HG03460 (cell line): ENCODE measurements at regions not wholly inside any gene's neighbourhood (a gene's known extent, or its start where the extent isn't known, plus 50 kb on each side); places are given as distances from the start of the nearest gene placed in this dataset.
"Not testable (repeated sequence)": the region's sequence is repeated elsewhere in the genome, so short reads cannot be mapped to it uniquely, and the experiment has no call there.

Experiments used
- ATAC-seq: cut with Tn5 transposase; IDR thresholded peaks from one replicate; pipeline ENCODE4 v1.9.1; 2021; ENCODE audit not compliant: unreplicated experiment

- no peak for ATAC-seq
Observed at GRCh38 chr6:20263059-20263458, 50.8 kb upstream of the MBOAT1 start.

DNA sequence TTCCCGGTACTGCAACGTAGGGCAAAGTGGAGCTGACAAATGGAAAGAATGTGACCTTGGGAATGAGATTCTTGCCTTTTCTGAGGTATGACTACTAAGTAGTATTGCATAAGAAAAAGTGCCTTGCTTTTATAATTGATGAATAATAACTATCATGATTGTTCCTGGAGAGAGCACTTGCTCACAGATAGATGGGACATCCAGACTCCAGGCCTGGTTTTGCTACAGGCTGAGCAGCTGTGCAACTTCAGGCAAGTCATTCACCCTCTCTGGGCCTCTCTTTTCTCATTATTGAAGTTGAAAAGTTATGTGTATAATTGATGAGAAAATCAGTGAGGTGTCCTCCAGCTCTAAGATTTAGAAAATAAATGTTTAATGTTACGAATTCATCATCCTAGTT, 53.6 kb upstream of the MBOAT1 start:
- ATAC-seq = no peak

DNA sequence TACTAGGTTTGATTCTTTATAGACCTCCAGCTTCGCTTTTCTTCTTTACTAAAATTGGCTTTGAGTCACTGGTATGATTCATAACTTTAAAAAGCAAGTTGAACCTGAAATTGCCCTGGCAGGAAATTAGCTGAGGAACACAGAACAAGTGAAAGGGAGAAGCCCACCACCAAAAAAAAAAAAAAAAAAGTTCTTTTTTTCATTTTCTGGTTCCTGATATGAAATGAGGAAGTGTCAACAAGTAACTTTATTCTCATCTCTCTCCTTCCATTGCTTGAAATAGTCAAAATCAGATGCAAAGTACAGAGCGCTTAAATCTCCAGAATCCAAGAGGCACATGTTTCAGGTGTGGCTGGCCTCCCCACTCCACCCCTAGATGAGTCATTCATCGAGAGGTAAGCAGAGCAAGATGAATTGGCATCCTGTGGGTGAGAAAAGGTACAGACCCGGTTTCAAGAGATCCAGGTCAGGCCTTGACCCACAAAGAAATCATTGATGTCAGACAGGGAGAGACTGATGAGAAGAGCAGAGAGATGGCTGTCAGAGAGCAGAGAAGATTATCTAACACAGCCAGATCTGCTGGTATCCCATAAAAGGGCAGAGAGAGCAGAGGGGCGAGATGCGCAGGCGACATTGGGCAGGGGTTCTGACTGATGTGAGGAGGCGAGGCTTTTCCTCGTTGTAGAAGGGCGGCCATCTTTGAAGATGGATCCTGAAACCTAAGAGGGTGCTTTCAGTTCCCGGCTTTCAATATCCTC, 54.8 kb upstream of the MBOAT1 start:
- ATAC-seq = no peak

GRCh38 chr6:20269181-20269580, 56.9 kb upstream of the MBOAT1 start:
- ATAC-seq = no peak

DNA sequence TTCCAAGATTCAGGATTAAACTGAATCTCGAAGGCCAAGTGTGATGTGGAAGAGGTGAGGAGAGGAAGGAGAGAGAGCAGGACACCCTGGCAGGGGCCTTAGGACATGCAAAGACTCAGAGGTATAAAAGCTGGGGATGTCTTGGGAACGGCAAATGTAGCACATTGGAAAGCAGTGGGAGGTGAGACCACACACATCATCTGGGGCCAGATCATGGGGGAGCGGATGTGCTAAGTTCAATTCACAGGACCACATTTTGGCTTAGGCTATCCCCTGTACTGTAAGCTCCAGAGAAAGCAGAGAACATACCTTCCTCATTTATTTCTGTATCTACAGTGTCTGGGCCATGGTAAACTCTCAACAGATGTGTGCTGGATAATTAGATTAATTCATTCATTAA, 59.5 kb upstream of the MBOAT1 start:
- no peak for ATAC-seq

- no peak for ATAC-seq
Observed at GRCh38 chr6:20274137-20274536, 61.9 kb upstream of the MBOAT1 start.

- not testable (repeated sequence) for ATAC-seq
Observed at GRCh38 chr6:20275837-20276236, 63.6 kb upstream of the MBOAT1 start.

- not testable (repeated sequence) for ATAC-seq
Observed at GRCh38 chr6:20277724-20278123, 65.5 kb upstream of the MBOAT1 start.

DNA sequence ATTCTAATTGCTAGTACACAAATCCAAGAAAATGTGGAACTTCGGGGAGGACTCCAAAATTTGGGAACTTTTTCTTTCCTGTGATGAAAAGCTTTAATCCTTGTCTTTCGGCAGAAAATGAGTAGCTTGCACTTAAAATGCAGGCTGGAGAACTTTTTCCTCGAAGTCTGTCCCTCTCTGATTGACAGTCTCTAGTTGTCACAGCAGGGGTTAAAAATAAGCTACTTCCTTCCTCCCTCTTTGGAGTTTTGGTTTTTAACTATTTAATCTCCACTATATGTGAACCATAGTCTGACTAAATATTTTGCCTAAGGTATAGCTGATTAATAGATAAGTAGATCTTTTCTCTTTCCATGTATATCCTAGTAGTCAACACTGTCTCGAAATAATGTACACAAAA, 66.8 kb upstream of the MBOAT1 start:
- ATAC-seq = no peak

DNA sequence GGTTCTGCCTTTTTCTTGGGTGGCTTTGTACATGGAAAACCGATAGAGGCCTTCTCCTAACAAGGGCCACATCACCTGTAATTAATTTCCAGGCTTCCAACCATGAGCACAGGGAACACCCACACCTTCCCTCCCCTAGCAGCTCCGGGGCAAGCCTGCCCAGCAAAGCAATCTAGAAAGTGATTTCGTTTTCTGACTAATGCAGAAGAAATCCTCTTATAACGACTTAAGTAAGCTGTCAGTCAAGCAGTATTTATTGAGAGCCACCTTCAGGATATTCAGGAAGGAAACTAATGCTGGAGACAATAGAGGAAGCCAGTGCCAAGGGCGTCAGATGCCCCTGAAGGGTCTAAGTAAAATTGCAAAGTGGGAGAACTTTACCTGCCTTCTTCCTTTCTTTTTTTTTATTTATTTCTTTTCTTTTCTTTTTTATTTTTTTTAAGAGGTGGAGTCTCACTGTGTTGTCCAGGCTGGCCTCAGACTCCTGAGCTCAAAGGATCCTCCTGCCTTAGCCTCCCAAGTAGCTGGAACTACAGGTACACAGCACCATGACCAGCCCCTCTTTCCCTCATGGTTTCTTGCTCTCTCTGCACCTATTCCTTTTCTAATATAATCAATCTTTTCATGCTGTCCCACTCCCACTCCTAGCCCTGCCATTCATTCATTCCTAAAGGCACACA, 67.5 kb upstream of the MBOAT1 start:
- ATAC-seq = no peak

DNA sequence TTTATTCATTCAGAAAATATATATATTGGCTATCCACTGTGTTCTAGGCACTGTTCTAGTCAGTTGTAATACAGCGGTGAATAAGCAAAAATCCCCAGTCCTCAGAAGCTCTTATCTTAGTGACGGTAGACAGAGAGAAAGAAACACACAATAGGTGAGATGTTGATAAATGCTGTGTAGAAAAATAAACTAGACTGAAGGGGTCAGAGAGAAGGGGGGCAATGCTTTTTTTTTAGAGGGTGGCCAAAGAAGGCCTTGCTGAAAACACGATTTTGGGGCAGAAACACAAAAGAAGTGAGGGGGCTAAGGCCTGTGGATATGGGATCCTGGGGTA, 68.0 kb upstream of the MBOAT1 start:
- no peak for ATAC-seq

GRCh38 chr6:20284672-20285071, 72.4 kb upstream of the MBOAT1 start:
- ATAC-seq = no peak

DNA sequence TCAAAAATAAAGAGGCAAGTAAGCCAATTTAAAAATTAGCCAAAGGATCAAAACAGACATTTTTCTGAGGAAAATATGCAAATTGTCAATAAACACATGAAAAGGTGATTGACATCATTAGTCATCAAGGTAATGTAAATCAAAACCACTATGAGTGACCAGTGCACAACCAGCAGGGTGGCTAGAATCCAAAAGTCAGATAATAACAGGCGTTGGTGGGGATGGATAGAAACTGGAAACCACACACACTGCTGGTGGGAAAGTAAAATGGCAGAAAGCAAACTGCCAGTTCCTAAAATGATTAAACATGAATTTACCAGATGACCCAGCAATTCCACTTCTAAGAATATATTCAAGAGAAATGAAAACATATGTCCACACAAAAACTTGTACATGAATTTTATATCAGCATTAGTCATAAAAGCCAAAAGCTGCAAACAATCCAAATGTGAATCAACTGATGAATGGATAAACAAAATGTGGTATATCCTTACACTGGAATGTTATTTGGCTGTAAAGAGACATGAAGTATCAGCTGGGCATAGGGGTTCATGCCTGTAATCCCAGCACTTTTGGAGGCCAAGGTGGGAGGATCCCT, 74.8 kb upstream of the MBOAT1 start:
- ATAC-seq = no peak

GRCh38 chr6:20291764-20292580, 79.7 kb upstream of the MBOAT1 start:
- ATAC-seq = peak; percentile 94

DNA sequence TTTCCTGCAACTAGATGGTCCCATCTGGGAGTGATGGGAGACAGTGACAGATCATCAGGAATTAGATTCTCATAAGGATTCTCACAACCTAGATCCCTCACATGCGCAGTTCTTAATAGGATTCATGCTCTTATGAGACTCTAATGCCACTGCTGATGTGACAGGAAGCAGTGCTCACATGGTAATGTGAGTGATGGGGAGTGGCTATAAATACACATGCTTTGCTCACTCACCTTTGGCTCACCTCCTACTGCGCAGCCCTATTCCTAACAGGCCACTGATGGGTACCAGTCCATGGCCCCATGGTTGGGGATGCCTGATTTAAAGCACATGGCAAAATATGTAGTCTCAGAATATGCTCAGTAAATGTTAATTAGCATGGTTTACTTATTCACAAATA, 80.6 kb upstream of the MBOAT1 start:
- no peak for ATAC-seq

DNA sequence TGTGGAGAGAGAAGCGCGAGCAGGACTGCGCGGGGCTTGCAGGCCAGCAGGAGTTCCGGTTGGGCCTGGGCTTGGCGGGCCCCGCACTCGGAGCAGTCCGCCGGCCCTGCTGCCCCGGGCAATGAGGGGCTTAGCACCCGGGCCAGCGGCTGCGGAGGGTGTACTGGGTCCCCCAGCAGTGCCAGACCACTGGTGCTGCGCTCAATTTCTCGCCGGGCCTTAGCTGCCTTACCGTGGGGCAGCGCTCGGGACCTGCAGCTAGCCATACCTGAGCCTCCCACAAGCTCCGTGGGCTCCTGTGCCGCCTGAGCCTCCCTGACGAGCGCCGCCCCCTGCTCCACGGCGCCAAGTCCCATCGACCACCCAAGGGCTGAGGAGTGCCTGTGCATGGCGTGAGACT, 89.0 kb upstream of the MBOAT1 start:
- ATAC-seq = no peak

GRCh38 chr6:20302168-20302567, 89.9 kb upstream of the MBOAT1 start:
- ATAC-seq = no peak

- no peak for ATAC-seq
Observed at GRCh38 chr6:20302702-20303251, 90.5 kb upstream of the MBOAT1 start.

DNA sequence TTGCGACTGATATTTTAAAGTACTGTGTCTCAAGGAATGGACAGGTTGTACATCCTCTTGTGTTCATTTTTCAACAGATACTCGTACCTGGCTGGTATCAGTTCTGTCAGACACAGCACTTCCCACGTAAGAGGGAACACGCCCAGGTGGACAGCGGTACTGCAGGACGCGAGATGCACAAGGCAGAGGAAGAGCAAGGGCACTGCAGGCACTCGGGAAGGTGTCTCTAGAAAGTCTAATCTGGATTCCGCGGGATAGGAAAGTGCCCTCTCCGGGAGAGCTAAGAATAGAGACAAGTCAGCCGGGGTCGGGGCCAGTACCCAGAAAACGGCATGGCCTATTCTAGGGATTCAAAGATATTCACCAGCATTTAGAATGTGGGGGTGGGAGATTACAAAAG, 94.2 kb upstream of the MBOAT1 start:
- no peak for ATAC-seq

DNA sequence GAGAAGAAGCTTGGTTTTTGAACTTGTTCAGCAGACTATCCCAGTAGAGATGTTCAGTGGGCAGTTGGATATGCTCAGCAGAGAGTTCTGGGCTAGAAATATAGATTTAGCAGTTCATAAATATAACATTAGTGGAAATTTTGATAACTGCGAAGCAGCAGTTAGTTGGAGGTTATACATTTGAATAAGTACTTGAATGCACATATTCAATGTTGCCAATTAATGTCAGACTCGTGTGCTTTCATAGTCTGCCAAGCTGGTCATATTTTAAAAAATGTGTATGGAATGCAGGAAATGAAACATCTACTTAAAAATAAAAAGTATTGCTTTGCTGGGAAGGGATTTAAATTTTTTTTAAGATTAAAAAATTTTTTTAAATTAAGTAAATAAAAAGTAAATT, 92.5 kb upstream of the E2F3 start:
- ATAC-seq = no peak

- ATAC-seq = no peak
Observed at GRCh38 chr6:20310185-20310584, 91.5 kb upstream of the E2F3 start.
